HG03378 (cell line): ENCODE measurements at regions not wholly inside any gene's neighbourhood (a gene's known extent, or its start where the extent isn't known, plus 50 kb on each side); places are given as distances from the start of the nearest gene placed in this dataset.

Experiments used
- ATAC-seq: cut with Tn5 transposase; IDR thresholded peaks from one replicate; pipeline ENCODE4 v1.9.1; 2021; ENCODE audit warnings: mild to moderate bottlenecking, moderate library complexity; ENCODE audit not compliant: unreplicated experiment

GRCh38 chr1:37127254-37127748, 93.0 kb upstream of the GRIK3 start:
- no peak for ATAC-seq

DNA sequence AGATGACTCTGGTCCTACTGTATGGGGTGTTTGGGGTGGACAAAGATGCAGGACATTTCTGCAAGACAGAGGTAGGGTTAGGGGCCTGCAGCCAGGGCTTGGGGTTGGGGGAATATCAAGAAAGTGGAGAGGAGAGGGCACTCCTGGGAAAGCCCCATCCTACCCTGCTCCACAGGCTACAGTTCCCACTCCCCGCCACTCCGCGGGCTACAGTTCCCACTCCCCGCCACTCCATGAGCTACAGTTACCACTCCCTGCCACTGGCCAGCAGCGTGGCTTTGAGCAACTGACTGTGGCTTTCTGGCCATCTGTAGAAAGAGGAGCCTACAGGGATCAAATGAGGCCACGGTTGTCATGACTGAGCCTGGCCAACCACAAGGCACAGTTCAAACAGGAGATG, 93.8 kb upstream of the GRIK3 start:
- no peak for ATAC-seq

- ATAC-seq = no peak
These were observed 96.1 kb upstream of the GRIK3 start for GRCh38 chr1:37130221-37130948.

DNA sequence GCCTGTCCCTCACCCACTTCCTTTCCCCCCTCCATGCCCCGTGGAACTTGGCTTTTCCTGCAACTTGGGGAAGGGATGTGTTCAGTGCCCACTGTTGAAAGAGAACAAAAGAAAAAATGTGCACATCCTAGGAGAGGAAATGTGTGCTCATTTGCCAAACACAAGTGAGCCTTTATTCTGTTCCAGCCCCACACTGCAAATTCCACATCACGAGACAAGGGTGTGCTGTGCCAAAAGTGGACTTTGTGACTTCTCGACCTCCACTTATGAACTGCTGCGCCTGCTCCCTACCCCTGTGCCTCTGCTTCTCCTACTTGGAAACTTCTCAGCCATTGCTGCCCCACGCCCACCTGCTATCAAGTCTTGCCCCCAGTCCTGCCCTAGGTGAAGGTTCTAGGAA, 97.0 kb upstream of the GRIK3 start:
- ATAC-seq = no peak

GRCh38 chr1:37133276-37134145, 99.2 kb upstream of the GRIK3 start:
- no peak for ATAC-seq

DNA sequence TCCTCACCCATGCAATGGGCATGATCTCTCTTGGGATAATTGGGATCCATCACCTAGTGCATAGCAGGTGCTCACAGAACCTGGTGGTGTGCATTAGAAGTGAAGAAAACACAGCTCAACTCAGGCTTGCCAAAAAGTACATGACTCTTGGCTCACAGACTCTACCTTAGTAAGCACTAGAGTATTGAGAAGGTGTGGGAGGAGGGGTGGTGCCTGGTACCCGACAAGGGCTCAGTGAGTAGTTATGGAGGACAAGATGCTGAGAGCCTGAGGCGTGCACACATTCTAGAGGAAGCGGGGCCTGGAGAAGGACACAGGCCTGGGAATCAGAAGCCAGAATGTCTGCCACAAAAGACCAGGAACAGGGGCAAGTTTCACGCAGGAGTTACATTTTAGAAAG, 100.3 kb upstream of the GRIK3 start:
- ATAC-seq = no peak

DNA sequence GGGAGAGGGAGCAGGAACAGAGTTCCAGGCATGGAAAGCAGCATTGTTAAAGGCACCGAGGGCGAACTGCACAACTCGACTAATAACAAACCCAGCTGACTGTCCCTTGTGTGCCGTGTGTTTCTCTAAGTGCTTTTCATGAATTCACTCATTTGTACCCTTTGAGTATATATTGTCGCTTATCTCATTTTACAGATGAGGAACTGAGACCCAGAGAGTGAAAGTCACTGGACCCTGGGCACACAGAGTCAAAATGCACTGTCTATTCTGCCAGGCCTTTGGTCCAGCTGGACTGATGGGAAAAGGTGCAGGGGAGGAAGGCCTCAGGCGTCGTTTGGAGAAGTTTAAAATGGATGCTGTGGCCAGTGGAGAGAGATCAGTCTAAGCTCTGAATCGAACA, 100.7 kb upstream of the GRIK3 start:
- no peak for ATAC-seq

GRCh38 chr1:37137014-37137413, 102.7 kb upstream of the GRIK3 start:
- no peak for ATAC-seq

DNA sequence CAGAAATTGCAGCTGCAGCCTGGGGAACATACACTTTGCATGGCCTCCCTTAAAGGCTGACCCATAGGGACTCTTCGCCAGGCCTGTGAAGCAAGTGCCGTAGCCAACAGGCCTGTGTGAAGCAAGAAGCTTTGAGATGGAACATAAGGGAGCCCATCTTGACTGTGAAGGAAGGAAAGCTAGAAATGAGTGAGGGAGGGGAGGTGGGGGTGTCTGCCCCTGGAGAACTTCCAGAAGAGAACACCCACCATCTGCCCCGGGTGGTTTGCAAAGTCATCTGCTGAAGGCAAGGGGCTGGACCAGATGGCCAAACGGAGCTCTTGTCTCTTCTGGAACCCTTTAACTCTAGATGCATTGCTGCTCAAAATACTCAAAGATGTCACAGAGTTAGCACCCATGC, 103.3 kb upstream of the GRIK3 start:
- no peak for ATAC-seq

GRCh38 chr1:37143800-37144199, 109.5 kb upstream of the GRIK3 start:
- ATAC-seq = no peak

DNA sequence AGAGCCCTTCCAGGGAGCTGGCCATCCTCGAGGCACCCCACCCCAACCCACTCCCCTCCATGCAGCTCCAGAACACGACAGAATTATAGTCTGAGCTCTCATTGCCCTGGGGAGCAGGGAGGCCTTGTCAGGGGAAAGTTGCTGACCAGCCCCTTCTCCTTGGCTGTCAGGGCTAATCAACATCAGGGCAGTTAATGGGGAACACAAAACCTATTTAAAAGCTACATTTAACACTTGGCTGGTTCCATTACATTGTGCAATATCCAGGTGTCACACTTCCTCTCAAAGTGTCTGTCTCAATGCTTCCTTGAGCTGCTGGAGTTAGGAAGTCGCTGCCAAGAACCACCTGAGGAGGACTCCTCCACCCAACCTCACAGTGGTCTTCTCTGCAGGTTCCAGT, 111.8 kb upstream of the GRIK3 start:
- no peak for ATAC-seq

- no peak for ATAC-seq
These were observed 113.1 kb upstream of the GRIK3 start for GRCh38 chr1:37147392-37147831.

DNA sequence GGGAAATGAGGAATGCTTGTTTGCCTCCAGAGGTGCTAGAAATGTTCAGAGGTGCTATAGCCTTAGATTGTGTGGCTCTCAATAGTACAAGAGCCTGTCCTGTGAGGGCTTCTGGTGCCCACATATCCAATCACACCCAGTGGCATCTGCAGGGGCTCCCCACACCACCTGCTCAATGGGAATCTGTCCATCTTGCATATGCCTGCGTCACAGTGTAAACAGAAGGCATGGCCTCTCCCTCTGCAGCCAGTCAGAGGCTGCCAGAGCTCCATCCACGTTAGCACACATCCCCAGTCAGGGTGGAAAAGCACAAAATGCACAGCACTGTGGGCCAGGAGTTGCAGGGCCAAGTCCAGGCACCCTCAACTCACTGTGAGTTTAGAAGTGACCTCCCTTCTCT, 113.6 kb upstream of the GRIK3 start:
- no peak for ATAC-seq

DNA sequence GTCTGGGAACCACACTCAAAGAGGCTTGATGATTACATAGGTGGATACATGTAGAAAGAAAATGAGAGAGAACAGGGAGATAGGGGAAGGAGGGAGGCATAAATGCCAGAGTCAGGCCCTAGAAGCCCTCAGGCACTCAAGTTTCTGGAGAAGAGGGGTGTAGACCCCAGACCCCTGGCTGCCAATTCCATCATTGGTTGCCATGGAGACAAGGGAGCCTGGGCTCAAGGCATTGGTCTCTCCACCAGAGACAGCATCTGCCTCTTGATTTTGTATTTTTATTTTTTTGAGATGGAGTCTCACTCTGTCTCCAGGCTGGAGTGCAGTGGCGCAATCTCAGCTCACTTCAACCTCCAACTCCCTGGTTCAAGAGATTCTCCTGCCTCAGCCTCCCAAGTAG, 114.3 kb upstream of the GRIK3 start:
- ATAC-seq = no peak

GRCh38 chr1:37149296-37149695, 115.0 kb upstream of the GRIK3 start:
- ATAC-seq = no peak

GRCh38 chr1:37150986-37151385, 116.7 kb upstream of the GRIK3 start:
- ATAC-seq = no peak

DNA sequence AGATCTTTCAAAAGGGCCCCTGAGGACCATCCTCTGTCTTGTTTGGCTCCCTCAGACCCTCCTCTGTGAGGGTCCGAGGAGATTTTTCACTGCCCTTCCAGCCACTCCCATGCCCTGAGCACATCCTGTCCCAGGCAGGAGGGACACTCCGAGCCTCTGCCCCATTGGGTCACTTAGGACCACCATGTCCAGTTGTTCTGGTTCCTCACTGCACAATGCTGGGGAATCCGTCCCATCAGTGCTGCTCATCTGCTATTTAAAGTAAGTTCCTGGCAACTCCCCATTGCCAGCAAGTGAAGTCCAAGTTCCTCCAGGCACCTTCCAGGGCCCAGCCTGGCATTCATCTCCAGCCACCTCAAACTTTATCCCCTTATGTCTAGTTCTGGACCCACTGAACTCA, 117.5 kb upstream of the GRIK3 start:
- ATAC-seq = no peak

- no peak for ATAC-seq
These were observed 118.2 kb upstream of the GRIK3 start for GRCh38 chr1:37152491-37152890.

GRCh38 chr1:37153116-37154100, 119.1 kb upstream of the GRIK3 start:
- ATAC-seq = no peak

DNA sequence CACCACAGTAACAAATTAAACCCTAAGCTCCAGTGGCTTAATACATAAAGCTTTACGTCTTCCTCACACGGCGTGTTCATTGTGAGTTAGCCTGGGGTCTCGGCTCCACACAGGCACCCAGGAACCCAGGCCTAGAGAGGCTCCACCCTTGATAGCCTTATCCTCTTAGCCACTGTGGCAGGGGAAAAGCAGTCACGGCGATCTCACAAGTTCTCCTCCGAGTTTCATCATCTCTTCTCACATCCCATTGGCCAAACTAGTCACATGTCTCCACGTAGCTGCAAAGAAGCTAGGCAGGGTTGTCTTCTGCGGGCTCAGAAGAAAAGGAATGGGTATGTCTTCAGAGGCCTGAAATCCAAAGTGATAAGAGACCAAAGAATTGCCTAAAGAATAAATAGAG, 122.3 kb upstream of the GRIK3 start:
- no peak for ATAC-seq

- ATAC-seq = no peak
These were observed 123.3 kb upstream of the GRIK3 start for GRCh38 chr1:37157634-37158033.
